HepG2 (cell line): ENCODE measurements at regions not wholly inside any gene's neighbourhood (a gene's known extent, or its start where the extent isn't known, plus 50 kb on each side); places are given as distances from the start of the nearest gene placed in this dataset.

Experiments used
- ATAC-seq: fragments of 200-7000 bp; cut with Tn5 transposase; 3 replicates; pipeline ENCODE4 v1.9.1; 2020; ENCODE audit warnings: mild to moderate bottlenecking, moderate library complexity
- BruUV-seq: library from RNA; stranded (reverse); fragments of 400-500 nt; replicated peaks from 2 replicates; lab custom pipeline; 2021; lab: Mats Ljungman, UMichigan
- CTCF ChIA-PET: fragments of 300-600 bp; formaldehyde crosslinking; extraction: SDS; loops from one replicate; lab custom pipeline; 2021; ENCODE audit warnings: low total read pairs, inconsistent platforms, low intra/inter-chr PET ratio; lab: Yijun Ruan, JAX
- POLR2A ChIA-PET: fragments of 350-600 bp; sonication (Branson Sonifier 250); formaldehyde crosslinking; loops from one replicate; lab custom pipeline; 2020; ENCODE audit warnings: antibody characterized with exemption, inconsistent platforms; lab: Yijun Ruan, JAX
- DNase-seq: peaks from one replicate; pipeline ENCODE4 v3.0.0-alpha.2; 2015; ENCODE audit warnings: low spot score
- FAIRE-seq: peaks from 3 replicates; lab custom pipeline; 2011; peaks lifted over from hg19 to GRCh38; lab: Jason Lieb, UNC
- H2AFZ ChIP-seq: one replicate; pipeline ENCODE4 v1.6.1; 2011; ENCODE audit warnings: low read length, inconsistent platforms
- H3K27ac ChIP-seq: fragments of 300-600 bp; 3 replicates; pipeline ENCODE4 v1.8.0; 2011; ENCODE audit warnings: mixed run types, mild to moderate bottlenecking, mixed read lengths, low read length, inconsistent platforms; ENCODE audit not compliant: insufficient read depth; ENCODE audit errors: extremely low read length
- H3K27me3 ChIP-seq, 2 experiments: fragments of 200-600 bp in 1 of 2; 2 replicates in 1 of 2; 3 replicates in 1 of 2; pipeline versions ENCODE4 v1.6.0 to v1.8.0; 2011; ENCODE audit warnings: low read length in 2 of 2, mild to moderate bottlenecking in 2 of 2, moderate library complexity in 2 of 2, inconsistent platforms in 1 of 2; ENCODE audit not compliant: insufficient read depth in 2 of 2, control insufficient read depth in 1 of 2
- H3K36me3 ChIP-seq, 2 experiments: fragments of 200-600 bp in 1 of 2; replicated peaks in 1 of 2; 2 replicates in 1 of 2; 3 replicates in 1 of 2; pipeline versions ENCODE4 v1.5.1 to v1.8.0; 2011; ENCODE audit warnings: low read length in 2 of 2, inconsistent platforms in 1 of 2; ENCODE audit not compliant: insufficient read depth in 2 of 2, control insufficient read depth in 1 of 2
- H3K4me1 ChIP-seq: 2 replicates; pipeline ENCODE4 v1.5.1; 2012; ENCODE audit warnings: low read length, inconsistent platforms; ENCODE audit not compliant: insufficient read depth
- H3K4me2 ChIP-seq: 2 replicates; pipeline ENCODE4 v1.6.0; 2011; ENCODE audit warnings: low read depth, low read length, inconsistent platforms
- H3K4me3 ChIP-seq, 3 experiments: fragments of 200-600 bp in 1 of 3; sonication (generic), shearing (Covaris generic) in 1 of 3; replicated peaks in 1 of 3; 2 replicates each; pipeline ENCODE4 v1.5.1; 2011 to 2016; ENCODE audit warnings: low read length in 3 of 3, inconsistent platforms in 2 of 3, low read depth in 2 of 3, mild to moderate bottlenecking in 2 of 3, control low read depth in 1 of 3, mixed read lengths in 1 of 3; ENCODE audit not compliant: insufficient read depth in 1 of 3
- H3K79me2 ChIP-seq: one replicate; pipeline ENCODE4 v1.6.1; 2011; ENCODE audit warnings: low read length, inconsistent platforms; ENCODE audit not compliant: insufficient read depth
- H3K9ac ChIP-seq: 2 replicates; pipeline ENCODE4 v1.6.0; 2011; ENCODE audit warnings: mild to moderate bottlenecking, low read depth, low read length, inconsistent platforms; ENCODE audit not compliant: insufficient read depth
- H3K9me3 ChIP-seq: 2 replicates; pipeline ENCODE4 v1.5.1; 2012; ENCODE audit warnings: mild to moderate bottlenecking, low read length
- H4K20me1 ChIP-seq: 2 replicates; pipeline ENCODE4 v1.6.0; 2011; ENCODE audit warnings: inconsistent platforms, mild to moderate bottlenecking, low read length, moderate library complexity; ENCODE audit not compliant: insufficient read depth
- CEBPB ChIP-seq: IDR thresholded peaks from 2 replicates; pipeline ENCODE4 v1.6.1; 2011; ENCODE audit warnings: low read depth, low read length, improper control_type of control experiment, borderline replicate concordance
- HNRNPH1 ChIP-seq: fragments of 200-400 bp; formaldehyde crosslinking; optimal IDR thresholded peaks from 2 replicates; pipeline ENCODE3; 2017; ENCODE audit warnings: mild to moderate bottlenecking, low read depth, low read length
- TIGD3 ChIP-seq: sonication (generic); formaldehyde crosslinking; IDR thresholded peaks from 2 replicates; pipeline ENCODE4 v1.5.1; 2020; ENCODE audit warnings: mild to moderate bottlenecking, missing genetic modification reagents, borderline replicate concordance
- ZHX2 ChIP-seq, 2 experiments: sonication (generic) in 1 of 2; formaldehyde crosslinking in 1 of 2; IDR thresholded peaks; 2 replicates each; pipeline versions ENCODE4 v1.6.1 to v1.9.0; 2014 to 2022; ENCODE audit warnings: antibody characterized with exemption in 1 of 2, borderline replicate concordance in 1 of 2, inconsistent platforms in 1 of 2, low read depth in 1 of 2, missing genetic modification reagents in 1 of 2
- ZMYM2 ChIP-seq: sonication (generic); formaldehyde crosslinking; IDR thresholded peaks from 2 replicates; pipeline ENCODE4 v1.8.0; 2022; ENCODE audit warnings: mild to moderate bottlenecking, missing genetic modification reagents
- ZNF230 ChIP-seq: sonication (generic); formaldehyde crosslinking; IDR thresholded peaks from 2 replicates; pipeline ENCODE4 v1.4.0; 2020; ENCODE audit warnings: mild to moderate bottlenecking, missing genetic modification reagents
- ZNF329 ChIP-seq: sonication (generic); formaldehyde crosslinking; IDR thresholded peaks from 2 replicates; pipeline ENCODE4 v1.9.0; 2021; ENCODE audit warnings: low read depth, mild to moderate bottlenecking, missing genetic modification reagents
- ZNF496 ChIP-seq: sonication (generic); formaldehyde crosslinking; IDR thresholded peaks from 2 replicates; pipeline ENCODE4 v1.8.1; 2023; ENCODE audit warnings: mild to moderate bottlenecking, moderate library complexity, missing genetic modification reagents; ENCODE audit not compliant: insufficient replicate concordance
- ZNF691 ChIP-seq: sonication (generic); formaldehyde crosslinking; IDR thresholded peaks from 2 replicates; pipeline ENCODE4 v1.4.0; 2020; ENCODE audit warnings: missing genetic modification reagents, low read depth, mild to moderate bottlenecking, borderline replicate concordance
- WGBS: methylation state at CpG from one replicate; pipeline ENCODE4 v1.1.6; 2017; ENCODE audit warnings: low lambda C conversion rate; 5-methylcytosine and 5-hydroxymethylcytosine counted together
- in situ Hi-C: cut with HindIII; loops from 2 replicates; pipeline ENCODE4 v1.10.0; 2017; ENCODE audit warnings: low pct_unique_long_range_greater_than_20kb; ENCODE audit not compliant: extremely low pct_ligation_motif_present
- intact Hi-C: fragments of 100-400 bp; cut with micrococcal nuclease; formaldehyde crosslinking; loops from one replicate; pipeline ENCODE4 v1.10.0; 2022; ENCODE audit not compliant: unreplicated experiment

GRCh38 chr21:20739421-20739820 lies 258.8 kb upstream of the NCAM2 start:
- POLR2A ChIA-PET: no interaction called here
- Histone ChIP-seq H3K27ac (no peak overlapping the region), H3K4me3 (no peak overlapping the region), H3K9ac (no peak overlapping the region), H3K36me3 (no peaks in the 10 kb centered on the region), H3K79me2 (no peaks in the 10 kb centered on the region), H3K4me2 (no peak overlapping the region), H3K27me3 (no peaks in the 10 kb centered on the region), H3K9me3 (peaks cover 88% of the 10 kb centered on the region), H3K4me1 (no peaks in the 10 kb centered on the region), H4K20me1 (no peaks in the 10 kb centered on the region), H2AFZ (no peak overlapping the region)
- in situ Hi-C loops: no loop called here
- FAIRE-seq (no peak), ATAC-seq (no peak), DNase-seq (no peak)
- no TSS peak for BruUV-seq
- CTCF ChIA-PET: no interaction called here
- no peak for TF ChIP-seq ZNF496
- WGBS: 11% methylated on average over 5 of the region's 5 CpGs
- intact Hi-C loops: no loop called here

- no peak overlapping the region for H3K27ac ChIP-seq
- CTCF ChIA-PET: no interaction called here
- intact Hi-C loops: loop anchor here (5.0 kb wide), 1 partner anchor 141 kb away; no protein-coding TSS in a partner anchor
- TF ChIP-seq ZNF329: no peak
- TF ChIP-seq HNRNPH1: no peak
- TF ChIP-seq ZHX2 (IDR thresholded peaks at IDR 0.05; ENCODE audit: low read depth): no peak
- no peak for TF ChIP-seq ZHX2 (CRISPR knock-in tag; IDR thresholded peaks at IDR 0.05; ENCODE audit: borderline replicate concordance)
- TF ChIP-seq ZNF691 (CRISPR knock-in tag): no peak
- TF ChIP-seq CEBPB: peak; percentile 71; the same call in 1 of the 2 replicates
- no peak for TF ChIP-seq ZMYM2
- TF ChIP-seq ZNF230 (CRISPR knock-in tag): no peak
- TF ChIP-seq TIGD3 (CRISPR knock-in tag): no peak
- TF ChIP-seq, all 625 proteins: peak for 1
- DNase-seq (no peak), ATAC-seq (no peak), FAIRE-seq (no peak)
- Histone ChIP-seq H3K4me3 (no peak overlapping the region), H2AFZ (no peak overlapping the region), H3K79me2 (no peaks in the 10 kb centered on the region), H3K4me1 (no peaks in the 10 kb centered on the region), H3K36me3 (no peaks in the 10 kb centered on the region), H3K4me2 (no peak overlapping the region), H4K20me1 (no peaks in the 10 kb centered on the region), H3K27me3 (no peaks in the 10 kb centered on the region), H3K9me3 (peaks cover 83% of the 10 kb centered on the region), H3K9ac (no peak overlapping the region)
- POLR2A ChIA-PET: no interaction called here
- WGBS: 37% methylated on average over 6 of the region's 6 CpGs
- in situ Hi-C loops: no loop called here
- no TSS peak for BruUV-seq
These were observed 256.8 kb upstream of the NCAM2 start for GRCh38 chr21:20741445-20741844.
